KMS-11 (cell line): ENCODE measurements at regions not wholly inside any gene's neighbourhood (a gene's known extent, or its start where the extent isn't known, plus 50 kb on each side); places are given as distances from the start of the nearest gene placed in this dataset.

Experiments used
- H2AFZ ChIP-seq: fragments of 200-600 bp; sonication (generic); 2 replicates; pipeline ENCODE4 v1.6.1; 2016; ENCODE audit warnings: antibody characterized with exemption, mixed run types, low read depth
- H3K27ac ChIP-seq: fragments of 200-600 bp; sonication (generic); 2 replicates; pipeline ENCODE4 v1.6.1; 2016; ENCODE audit warnings: mild to moderate bottlenecking, mixed run types
- H3K27me3 ChIP-seq: fragments of 200-600 bp; sonication (generic); 2 replicates; pipeline ENCODE4 v1.6.1; 2017; ENCODE audit warnings: mild to moderate bottlenecking, low read depth, mixed run types, moderate library complexity; ENCODE audit not compliant: insufficient read depth
- H3K36me3 ChIP-seq: fragments of 200-600 bp; sonication (generic); 2 replicates; pipeline ENCODE4 v1.6.1; 2017; ENCODE audit warnings: mild to moderate bottlenecking, mixed run types; ENCODE audit not compliant: insufficient read depth
- H3K4me1 ChIP-seq: fragments of 200-600 bp; sonication (generic); 2 replicates; pipeline ENCODE4 v1.6.1; 2016; ENCODE audit warnings: mild to moderate bottlenecking, low read depth, mixed run types; ENCODE audit not compliant: poor library complexity, severe bottlenecking
- H3K4me2 ChIP-seq: fragments of 200-600 bp; sonication (generic); 2 replicates; pipeline ENCODE4 v1.7.0; 2016; ENCODE audit warnings: mild to moderate bottlenecking, mixed run types
- H3K4me3 ChIP-seq: fragments of 200-600 bp; sonication (generic); IDR thresholded peaks from 2 replicates; pipeline ENCODE4 v1.6.1; 2017; ENCODE audit warnings: low read depth, low read length, mixed read lengths; ENCODE audit not compliant: insufficient read depth
- H3K79me2 ChIP-seq: fragments of 200-600 bp; sonication (generic); 2 replicates; pipeline ENCODE4 v1.6.1; 2016; ENCODE audit warnings: low read depth, mixed run types; ENCODE audit not compliant: insufficient read depth
- H3K9ac ChIP-seq: fragments of 200-600 bp; sonication (generic); 2 replicates; pipeline ENCODE4 v1.6.1; 2016; ENCODE audit warnings: mild to moderate bottlenecking, mixed run types
- H4K20me1 ChIP-seq: fragments of 200-600 bp; sonication (generic); 2 replicates; pipeline ENCODE4 v1.6.1; 2016; ENCODE audit warnings: mild to moderate bottlenecking, mixed run types; ENCODE audit not compliant: insufficient read depth
- TF ChIP-seq, protein P1 (sequence below): fragments of 200-600 bp; sonication (generic); conservative IDR thresholded peaks from 2 replicates; pipeline ENCODE4 v1.6.1; 2017; ENCODE audit warnings: low read depth, mild to moderate bottlenecking, antibody characterized with exemption, low read length, moderate library complexity, mixed read lengths

DNA sequence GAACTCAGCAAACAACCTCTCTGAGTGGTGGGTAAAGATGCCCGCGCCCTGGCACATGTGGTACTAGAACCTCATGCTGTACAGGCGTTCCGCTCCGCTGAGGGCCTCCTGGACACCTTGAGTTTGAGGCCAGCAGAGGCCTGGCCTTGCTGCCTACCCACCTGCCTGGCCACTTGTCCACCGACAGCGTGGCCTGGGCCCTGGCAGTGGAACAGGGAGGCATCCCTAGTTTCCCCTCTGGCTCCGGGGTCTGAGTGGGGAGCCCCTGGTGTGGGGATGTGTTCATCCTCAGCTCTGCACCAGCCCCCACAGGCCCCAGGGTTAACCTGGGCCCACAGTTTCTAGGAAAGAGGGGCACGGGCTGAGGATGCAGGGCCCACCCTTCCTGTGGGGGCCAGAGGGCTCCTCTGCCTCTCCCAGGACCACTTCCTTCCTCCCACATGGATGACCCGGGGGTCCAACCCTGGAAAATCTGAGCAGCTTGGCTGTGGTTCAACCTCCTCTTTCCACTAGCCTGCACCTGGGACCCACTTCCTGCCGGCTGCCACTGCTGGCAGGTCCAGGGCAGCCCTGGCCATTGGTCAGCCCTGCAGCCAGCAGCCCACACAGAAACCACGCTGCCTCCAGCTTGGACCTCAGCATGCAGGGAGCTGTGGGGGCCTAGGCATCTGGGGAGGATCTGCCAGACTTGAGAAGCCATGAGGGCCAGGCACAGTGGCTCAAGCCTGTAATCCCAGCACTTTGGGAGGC lies 53.3 kb upstream of the COL18A1 start:
- no peak overlapping the region for H3K27ac ChIP-seq
- no peak overlapping the region for H3K4me3 ChIP-seq
- H3K9ac ChIP-seq, result no peak overlapping the region
- H3K4me1 ChIP-seq, result no peaks in the 10 kb centered on the region
- no peaks in the 10 kb centered on the region for H3K79me2 ChIP-seq
- TF ChIP-seq, protein P1, sequence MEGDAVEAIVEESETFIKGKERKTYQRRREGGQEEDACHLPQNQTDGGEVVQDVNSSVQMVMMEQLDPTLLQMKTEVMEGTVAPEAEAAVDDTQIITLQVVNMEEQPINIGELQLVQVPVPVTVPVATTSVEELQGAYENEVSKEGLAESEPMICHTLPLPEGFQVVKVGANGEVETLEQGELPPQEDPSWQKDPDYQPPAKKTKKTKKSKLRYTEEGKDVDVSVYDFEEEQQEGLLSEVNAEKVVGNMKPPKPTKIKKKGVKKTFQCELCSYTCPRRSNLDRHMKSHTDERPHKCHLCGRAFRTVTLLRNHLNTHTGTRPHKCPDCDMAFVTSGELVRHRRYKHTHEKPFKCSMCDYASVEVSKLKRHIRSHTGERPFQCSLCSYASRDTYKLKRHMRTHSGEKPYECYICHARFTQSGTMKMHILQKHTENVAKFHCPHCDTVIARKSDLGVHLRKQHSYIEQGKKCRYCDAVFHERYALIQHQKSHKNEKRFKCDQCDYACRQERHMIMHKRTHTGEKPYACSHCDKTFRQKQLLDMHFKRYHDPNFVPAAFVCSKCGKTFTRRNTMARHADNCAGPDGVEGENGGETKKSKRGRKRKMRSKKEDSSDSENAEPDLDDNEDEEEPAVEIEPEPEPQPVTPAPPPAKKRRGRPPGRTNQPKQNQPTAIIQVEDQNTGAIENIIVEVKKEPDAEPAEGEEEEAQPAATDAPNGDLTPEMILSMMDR, result no peak
- H4K20me1 ChIP-seq, result no peaks in the 10 kb centered on the region
- no peaks in the 10 kb centered on the region for H3K36me3 ChIP-seq
- H2AFZ ChIP-seq, result no peak overlapping the region
- H3K27me3 ChIP-seq, result peaks cover 73% of the 10 kb centered on the region
- H3K4me2 ChIP-seq, result no peak overlapping the region

GRCh38 chr21:45352621-45353139 lies 52.3 kb upstream of the COL18A1 start:
- Histone ChIP-seq H3K27ac (no peak overlapping the region), H3K27me3 (peaks cover 73% of the 10 kb centered on the region), H2AFZ (no peak overlapping the region), H3K4me3 (no peak overlapping the region), H3K4me1 (no peaks in the 10 kb centered on the region), H3K79me2 (no peaks in the 10 kb centered on the region), H3K36me3 (no peaks in the 10 kb centered on the region), H4K20me1 (no peaks in the 10 kb centered on the region), H3K9ac (no peak overlapping the region), H3K4me2 (no peak overlapping the region)
- TF ChIP-seq, protein P1, result no peak

- TF ChIP-seq, protein P1, result no peak
- H4K20me1 ChIP-seq, result no peaks in the 10 kb centered on the region
- H3K27me3 ChIP-seq, result peaks cover 71% of the 10 kb centered on the region
- no peak overlapping the region for H3K27ac ChIP-seq
- no peak overlapping the region for H2AFZ ChIP-seq
- H3K4me1 ChIP-seq, result no peaks in the 10 kb centered on the region
- H3K9ac ChIP-seq, result no peak overlapping the region
- H3K36me3 ChIP-seq, result no peaks in the 10 kb centered on the region
- no peak overlapping the region for H3K4me2 ChIP-seq
- no peaks in the 10 kb centered on the region for H3K79me2 ChIP-seq
- no peak overlapping the region for H3K4me3 ChIP-seq
Observed at GRCh38 chr21:45353200-45353599, 51.8 kb upstream of the COL18A1 start.

DNA sequence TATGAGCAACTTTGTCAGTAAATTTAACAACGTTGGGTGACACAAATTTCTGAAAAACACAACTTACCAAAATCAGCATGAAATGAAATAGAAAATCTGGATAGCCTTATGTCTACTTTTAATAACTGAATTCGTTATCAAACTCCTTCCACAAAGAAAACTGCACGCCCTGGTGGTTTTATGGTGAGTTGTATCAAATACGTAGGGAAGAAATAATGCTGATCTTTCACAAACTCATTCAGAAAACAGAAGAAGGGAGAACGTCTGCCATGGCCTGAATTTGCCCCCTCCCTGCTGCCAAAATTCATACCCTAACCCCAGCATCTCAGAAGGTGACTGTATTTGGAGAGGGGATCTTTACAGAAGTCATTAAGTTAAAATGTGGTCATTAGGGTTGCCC lies 50.0 kb upstream of the COL18A1 start:
- Histone ChIP-seq H3K4me2 (no peak overlapping the region), H3K9ac (no peak overlapping the region), H3K79me2 (no peaks in the 10 kb centered on the region), H4K20me1 (no peaks in the 10 kb centered on the region), H3K4me3 (no peak overlapping the region), H3K4me1 (no peaks in the 10 kb centered on the region), H3K36me3 (no peaks in the 10 kb centered on the region), H2AFZ (no peak overlapping the region), H3K27me3 (peaks cover 75% of the 10 kb centered on the region), H3K27ac (no peak overlapping the region)
- TF ChIP-seq, protein P1, result no peak
